IMR-90 (cell line): ENCODE measurements at regions not wholly inside any gene's neighbourhood (a gene's known extent, or its start where the extent isn't known, plus 50 kb on each side); places are given as distances from the start of the nearest gene placed in this dataset.

Experiments
- ATAC-seq: fragments of 200-7000 bp; cut with Tn5 transposase; 2 replicates; pipeline ENCODE4 v1.9.1; 2020; ENCODE audit warnings: low read depth, mild to moderate bottlenecking, moderate library complexity
- BruUV-seq: library from RNA; stranded (reverse); fragments of 400-500 nt; replicated peaks from 2 replicates; lab custom pipeline; 2021; lab: Mats Ljungman, UMichigan
- CTCF ChIA-PET: fragments of 300-600 bp; formaldehyde crosslinking; extraction: SDS; loops from one replicate; lab custom pipeline; 2021; ENCODE audit warnings: antibody characterized with exemption; lab: Yijun Ruan, JAX
- POLR2A ChIA-PET: fragments of 300-600 bp; sonication (Branson Sonifier 250); formaldehyde crosslinking; loops from one replicate; lab custom pipeline; 2022; ENCODE audit warnings: antibody characterized with exemption; ENCODE audit not compliant: unreplicated experiment; lab: Charles Lee
- DNase-seq: peaks from one replicate; pipeline ENCODE4 v3.0.0; 2013
- H2AFZ ChIP-seq: replicated peaks from 2 replicates; pipeline ENCODE3; 2013; ENCODE audit warnings: low read length, mild to moderate bottlenecking; ENCODE audit not compliant: poor library complexity
- H2AK5ac ChIP-seq: 2 replicates; pipeline ENCODE4 v1.6.1; 2013; ENCODE audit warnings: low read depth, low read length, inconsistent platforms
- H2AK9ac ChIP-seq: replicated peaks from 2 replicates; pipeline ENCODE3; 2013; ENCODE audit warnings: mild to moderate bottlenecking, low read depth, low read length, moderate library complexity; ENCODE audit not compliant: poor library complexity
- H2BK120ac ChIP-seq: 2 replicates; pipeline ENCODE4 v1.6.1; 2013; ENCODE audit warnings: low read depth, low read length, inconsistent platforms
- H2BK15ac ChIP-seq: 3 replicates; pipeline ENCODE4 v1.6.1; 2013; ENCODE audit warnings: low read depth, low read length, inconsistent platforms
- H2BK20ac ChIP-seq: 2 replicates; pipeline ENCODE4 v1.6.1; 2013; ENCODE audit warnings: low read depth, mild to moderate bottlenecking, inconsistent platforms, low read length, moderate library complexity
- H2BK5ac ChIP-seq: 2 replicates; pipeline ENCODE4 v1.6.1; 2013; ENCODE audit warnings: mild to moderate bottlenecking, low read depth, low read length, inconsistent platforms; ENCODE audit not compliant: poor library complexity, severe bottlenecking
- H3K14ac ChIP-seq: replicated peaks from 2 replicates; pipeline ENCODE4 v1.6.1; 2013; ENCODE audit warnings: low read depth, low read length, inconsistent platforms
- H3K18ac ChIP-seq: 2 replicates; pipeline ENCODE4 v1.6.1; 2013; ENCODE audit warnings: low read depth, low read length, control low read depth
- H3K23ac ChIP-seq: 2 replicates; pipeline ENCODE4 v1.6.1; 2013; ENCODE audit warnings: low read depth, low read length, inconsistent platforms
- H3K27ac ChIP-seq: 2 replicates; pipeline ENCODE4 v1.5.1; 2013; ENCODE audit warnings: mild to moderate bottlenecking, control low read depth, low read length; ENCODE audit not compliant: insufficient read depth
- H3K27me3 ChIP-seq: 2 replicates; pipeline ENCODE4 v1.6.1; 2013; ENCODE audit warnings: low read length; ENCODE audit not compliant: control insufficient read depth, insufficient read depth
- H3K36me3 ChIP-seq: 2 replicates; pipeline ENCODE4 v1.6.1; 2013; ENCODE audit warnings: low read length, mixed read lengths; ENCODE audit not compliant: control insufficient read depth, insufficient read depth
- H3K4ac ChIP-seq: 2 replicates; pipeline ENCODE4 v1.6.1; 2013; ENCODE audit warnings: low read depth, low read length, inconsistent platforms
- H3K4me1 ChIP-seq: 2 replicates; pipeline ENCODE4 v1.6.1; 2013; ENCODE audit warnings: low read length, mixed read lengths; ENCODE audit not compliant: control insufficient read depth, insufficient read depth
- H3K4me2 ChIP-seq: 2 replicates; pipeline ENCODE4 v1.6.1; 2013; ENCODE audit warnings: low read depth, mild to moderate bottlenecking, control low read depth, low read length, moderate library complexity
- H3K4me3 ChIP-seq: 2 replicates; pipeline ENCODE4 v1.5.1; 2013; ENCODE audit warnings: low read depth, mild to moderate bottlenecking, control low read depth, low read length, moderate library complexity; ENCODE audit not compliant: insufficient read depth
- H3K56ac ChIP-seq: 2 replicates; pipeline ENCODE4 v1.6.1; 2013; ENCODE audit warnings: low read length, inconsistent platforms; ENCODE audit not compliant: insufficient read depth; ENCODE audit errors: extremely low read depth
- H3K79me1 ChIP-seq, 2 experiments: 2 replicates each; pipeline ENCODE4 v1.6.1; 2013; ENCODE audit warnings: low read length in 2 of 2, inconsistent platforms in 1 of 2, low read depth in 1 of 2
- H3K9ac ChIP-seq: 2 replicates; pipeline ENCODE4 v1.6.1; 2013; ENCODE audit warnings: low read depth, low read length, control low read depth
- H3K9me1 ChIP-seq: 2 replicates; pipeline ENCODE4 v1.6.1; 2013; ENCODE audit warnings: low read length, inconsistent platforms; ENCODE audit not compliant: insufficient read depth
- H3K9me3 ChIP-seq: 2 replicates; pipeline ENCODE4 v1.6.1; 2013; ENCODE audit warnings: low read length; ENCODE audit not compliant: control insufficient read depth, insufficient read depth
- H4K20me1 ChIP-seq: 2 replicates; pipeline ENCODE4 v1.6.1; 2013; ENCODE audit warnings: low read length, inconsistent platforms; ENCODE audit not compliant: insufficient read depth
- H4K5ac ChIP-seq: 2 replicates; pipeline ENCODE4 v1.6.1; 2013; ENCODE audit warnings: mild to moderate bottlenecking, low read depth, low read length, control low read depth
- H4K8ac ChIP-seq, 2 experiments: 2 replicates each; pipeline ENCODE4 v1.6.1; 2013; ENCODE audit warnings: low read depth in 2 of 2, low read length in 2 of 2, control low read depth in 1 of 2, inconsistent platforms in 1 of 2
- H4K91ac ChIP-seq: 2 replicates; pipeline ENCODE4 v1.6.1; 2013; ENCODE audit warnings: low read depth, low read length, inconsistent platforms; ENCODE audit not compliant: insufficient read depth
- BHLHE40 ChIP-seq: fragments of 150-350 bp; IDR thresholded peaks from 2 replicates; pipeline ENCODE4 v1.6.1; 2016; ENCODE audit warnings: mild to moderate bottlenecking, low read depth, low read length
- CEBPB ChIP-seq: IDR thresholded peaks from 2 replicates; pipeline ENCODE4 v1.6.1; 2012; ENCODE audit warnings: low read depth, low read length, improper control_type of control experiment
- MXI1 ChIP-seq: IDR thresholded peaks from 2 replicates; pipeline ENCODE4 v1.6.1; 2012; ENCODE audit warnings: low read depth, mild to moderate bottlenecking, low read length, moderate library complexity, borderline replicate concordance
- NFE2L2 ChIP-seq: fragments of 150-350 bp; IDR thresholded peaks from 2 replicates; pipeline ENCODE4 v1.6.1; 2016; ENCODE audit warnings: low read depth, mild to moderate bottlenecking, low read length
- WGBS, 2 experiments: methylation state at CpG; one replicate each; pipeline versions ENCODE4 v1.1.5 to v1.1.7; 2013; ENCODE audit warnings: missing lambda C conversion rate in 2 of 2; ENCODE audit not compliant: insufficient read length in 1 of 2; ENCODE audit errors: extremely low coverage in 2 of 2; 5-methylcytosine and 5-hydroxymethylcytosine counted together
- dilution Hi-C: fragments of 300-500 bp; cut with HindIII; formaldehyde crosslinking; loops from one replicate; pipeline ENCODE4 v1.14.3; 2018; ENCODE audit warnings: low sequenced_read_pairs; ENCODE audit not compliant: unreplicated experiment
- in situ Hi-C: fragments of 300-500 bp; cut with MboI; formaldehyde crosslinking; loops from 3 replicates; pipeline ENCODE4 v1.14.3; 2019; ENCODE audit warnings: low sequenced_read_pairs, inconsistent platforms, mixed read lengths
- intact Hi-C: fragments of 100-400 bp; cut with micrococcal nuclease; formaldehyde crosslinking; loops from 2 replicates; pipeline ENCODE4 v1.10.0; 2022
- TF ChIP-seq, protein P1 (sequence below): fragments of 150-350 bp; IDR thresholded peaks from 2 replicates; pipeline ENCODE4 v1.6.1; 2017; ENCODE audit warnings: mild to moderate bottlenecking, antibody characterized with exemption, low read length, low read depth

- no peak overlapping the region for H3K9ac ChIP-seq
- H2BK5ac ChIP-seq, result no peak overlapping the region
- no peak overlapping the region for H2BK15ac ChIP-seq
- H2AK9ac ChIP-seq, result no peak overlapping the region
- H2BK20ac ChIP-seq, result no peak overlapping the region
- dilution Hi-C loops (no loop called here), intact Hi-C loops (no loop called here), in situ Hi-C loops (no loop called here)
- ATAC-seq (no peak), DNase-seq (peak; percentile 26)
- TF ChIP-seq MXI1, result no peak
- TF ChIP-seq NFE2L2, result no peak
- no peak for TF ChIP-seq BHLHE40
- TF ChIP-seq CEBPB, result 0 out of 2 replicates have a peak, but pooled peaks have one; percentile 38
- TF ChIP-seq, protein P1, sequence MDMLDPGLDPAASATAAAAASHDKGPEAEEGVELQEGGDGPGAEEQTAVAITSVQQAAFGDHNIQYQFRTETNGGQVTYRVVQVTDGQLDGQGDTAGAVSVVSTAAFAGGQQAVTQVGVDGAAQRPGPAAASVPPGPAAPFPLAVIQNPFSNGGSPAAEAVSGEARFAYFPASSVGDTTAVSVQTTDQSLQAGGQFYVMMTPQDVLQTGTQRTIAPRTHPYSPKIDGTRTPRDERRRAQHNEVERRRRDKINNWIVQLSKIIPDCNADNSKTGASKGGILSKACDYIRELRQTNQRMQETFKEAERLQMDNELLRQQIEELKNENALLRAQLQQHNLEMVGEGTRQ, result 0 out of 2 replicates have a peak, but pooled peaks have one; percentile 12
- H3K79me1 ChIP-seq, result peaks cover 18 to 24% of the 10 kb centered on the region in 2 experiments
- no CpG with 5 or more reads among the region's 3 CpGs for WGBS, 2 experiments
- no peak overlapping the region for H2BK120ac ChIP-seq
- 0 out of 2 replicates have a peak overlapping the region, but pooled peaks have one; percentile 18 for H3K18ac ChIP-seq
- H4K91ac ChIP-seq, result no peak overlapping the region
- no peak overlapping the region for H3K4ac ChIP-seq
- no peak overlapping the region for H4K8ac ChIP-seq
- H3K4me1 ChIP-seq, result peaks cover 10% of the 10 kb centered on the region
- H3K36me3 ChIP-seq, result no peaks in the 10 kb centered on the region
- no peak overlapping the region for H3K27ac ChIP-seq
- H3K56ac ChIP-seq, result no peak overlapping the region
- H2AK5ac ChIP-seq, result no peak overlapping the region
- POLR2A ChIA-PET, result no interaction called here
- H3K14ac ChIP-seq, result no peak overlapping the region
- no peaks in the 10 kb centered on the region for H3K9me3 ChIP-seq
- H3K23ac ChIP-seq, result no peak overlapping the region
- no peak overlapping the region for H3K4me3 ChIP-seq
- BruUV-seq, result no TSS peak
- H2AFZ ChIP-seq, result no peak overlapping the region
- CTCF ChIA-PET, result no interaction called here
- H3K4me2 ChIP-seq, result no peak overlapping the region
- H4K20me1 ChIP-seq, result no peaks in the 10 kb centered on the region
- H3K27me3 ChIP-seq, result no peaks in the 10 kb centered on the region
- H3K9me1 ChIP-seq, result peaks cover 4% of the 10 kb centered on the region
- H4K5ac ChIP-seq, result no peak overlapping the region
These were observed 53.4 kb upstream of the EVL start for GRCh38 chr14:100011628-100012325.
